GM21737 (cell line): ENCODE measurements at regions not wholly inside any gene's neighbourhood (a gene's known extent, or its start where the extent isn't known, plus 50 kb on each side); places are given as distances from the start of the nearest gene placed in this dataset.

Experiments
- ATAC-seq: cut with Tn5 transposase; IDR thresholded peaks from one replicate; pipeline ENCODE4 v1.9.1; 2021; ENCODE audit warnings: mild to moderate bottlenecking, moderate library complexity; ENCODE audit not compliant: unreplicated experiment

GRCh38 chr16:87056551-87056950, 260.6 kb downstream of the C16orf95 start:
- ATAC-seq, result no peak

DNA sequence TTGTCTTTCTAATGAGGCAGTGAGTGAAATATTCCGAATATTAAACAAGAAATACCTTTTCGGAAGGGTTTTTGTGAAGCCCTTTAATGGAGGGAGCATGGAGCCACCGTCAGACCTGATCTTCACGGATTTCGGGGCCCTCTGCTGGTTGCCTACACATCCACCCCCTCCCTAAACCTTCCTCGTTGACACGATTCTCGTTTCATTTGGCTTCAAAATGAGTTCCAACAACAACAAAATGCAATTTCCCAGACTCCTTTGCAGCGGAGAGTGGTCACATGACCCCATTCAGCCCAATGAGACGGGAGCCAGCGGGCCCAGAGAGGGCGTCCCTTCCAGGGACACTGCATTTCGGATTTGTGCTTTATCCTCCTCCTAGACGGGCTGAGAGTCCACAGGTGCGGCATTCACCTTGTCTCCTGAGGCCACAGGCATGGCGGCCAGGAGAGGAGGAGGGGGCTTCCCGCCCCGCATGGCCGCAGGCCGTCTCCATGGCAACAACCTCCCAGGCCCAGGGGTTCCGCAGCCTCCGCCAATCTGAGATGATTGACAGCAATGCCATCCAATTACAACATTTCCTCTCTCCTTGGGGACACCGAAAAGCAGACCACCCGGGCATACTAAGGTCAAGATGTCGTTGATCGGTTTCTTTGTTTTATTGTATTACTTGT, 259.8 kb downstream of the C16orf95 start:
- no peak for ATAC-seq

GRCh38 chr16:87057951-87058560, 259.1 kb downstream of the C16orf95 start:
- ATAC-seq, result no peak

DNA sequence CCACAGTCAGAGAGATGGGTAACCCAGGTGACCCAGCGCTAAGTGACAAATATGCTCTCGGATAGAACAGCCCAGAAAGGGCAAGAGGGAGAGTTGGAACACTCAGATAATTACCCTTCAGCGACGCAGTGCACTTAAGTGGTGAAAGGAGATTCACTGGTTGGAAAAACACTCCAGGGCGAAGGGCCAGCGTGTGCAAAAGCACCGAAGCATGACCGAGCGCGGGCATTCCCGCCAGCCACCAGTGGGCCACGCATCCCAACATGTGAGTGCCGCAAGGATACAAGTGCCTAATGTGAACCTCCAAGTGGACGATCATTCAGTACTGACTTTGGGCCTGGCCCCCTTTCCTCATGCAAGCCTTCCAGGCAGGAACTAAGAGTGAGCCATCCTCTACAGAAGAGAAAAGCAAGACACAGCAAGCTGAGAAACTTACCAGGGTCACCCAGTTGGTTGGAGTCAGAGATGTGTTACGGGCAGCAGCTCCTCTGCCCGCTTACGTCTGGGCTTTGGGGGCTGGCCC, 258.4 kb downstream of the C16orf95 start:
- ATAC-seq, result no peak

GRCh38 chr16:87060034-87060986, 256.9 kb downstream of the C16orf95 start:
- no peak for ATAC-seq

DNA sequence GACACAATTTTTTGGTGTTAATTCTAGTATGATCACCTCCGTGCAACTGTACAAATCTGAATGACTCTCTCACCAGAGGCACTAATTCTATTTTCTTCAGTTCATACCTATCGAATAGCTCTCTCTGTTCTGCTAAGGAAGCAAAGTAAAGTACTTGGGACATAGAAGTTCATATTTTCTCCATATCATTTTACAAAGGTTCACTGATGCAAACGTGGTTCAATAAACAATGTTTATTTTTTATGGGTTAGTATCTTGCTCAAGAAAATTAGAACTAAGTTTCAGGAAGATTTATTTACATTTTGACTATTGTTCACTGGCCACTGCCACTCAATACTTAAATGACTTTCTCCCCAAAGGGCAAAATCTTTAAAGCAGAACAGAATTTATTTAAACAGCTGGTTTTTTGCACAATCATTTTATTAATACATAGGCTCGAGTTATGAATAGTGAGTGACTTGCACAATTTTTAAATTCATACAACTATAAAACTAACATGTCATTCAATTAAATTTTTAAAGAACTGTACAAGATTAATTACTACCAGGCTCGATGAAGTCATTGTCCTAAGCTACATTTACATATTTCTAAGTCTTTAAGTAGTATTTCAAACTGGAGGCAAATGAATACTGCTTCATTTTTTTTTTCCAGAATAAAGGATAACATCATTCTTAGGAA, 255.8 kb downstream of the C16orf95 start:
- ATAC-seq, result no peak

GRCh38 chr16:87062569-87063442, 254.4 kb downstream of the C16orf95 start:
- ATAC-seq, result no peak

- ATAC-seq, result no peak
Observed at GRCh38 chr16:87063543-87063942, 253.6 kb downstream of the C16orf95 start.

GRCh38 chr16:87064731-87065445, 252.3 kb downstream of the C16orf95 start:
- ATAC-seq, result no peak

DNA sequence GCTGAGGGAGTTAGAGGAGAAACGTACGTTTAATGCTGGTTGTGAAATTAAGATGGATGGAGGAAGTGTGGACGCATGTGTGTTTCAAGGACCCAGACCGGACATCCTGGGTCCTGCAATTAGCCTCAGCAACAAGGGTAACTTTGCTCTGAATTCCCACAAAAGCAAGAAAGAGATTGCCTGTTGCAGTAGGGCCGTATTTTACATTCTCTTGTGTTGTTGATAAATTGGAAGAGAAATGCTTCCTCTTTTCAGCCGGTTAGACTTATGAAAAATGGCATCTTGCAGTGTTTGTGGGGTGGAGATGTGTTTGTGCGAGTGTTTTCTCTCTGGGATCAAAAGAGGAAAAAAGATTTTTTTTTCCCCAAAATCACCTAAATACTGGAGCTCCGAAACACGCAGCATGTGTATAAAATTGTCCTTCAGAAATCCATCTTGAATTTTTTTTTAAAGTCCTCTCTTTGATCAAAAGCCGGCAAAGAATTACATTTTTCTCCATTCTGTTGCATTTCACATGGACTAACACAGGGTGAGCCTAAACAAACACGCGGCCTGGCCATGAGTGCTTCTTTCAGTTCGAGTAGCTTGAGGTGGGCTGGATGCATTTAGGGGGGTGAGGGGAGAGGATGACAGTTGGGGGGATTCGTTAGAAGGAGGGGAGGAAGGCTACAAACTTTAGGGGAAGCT, 251.6 kb downstream of the C16orf95 start:
- ATAC-seq, result no peak

GRCh38 chr16:87066133-87067002, 250.8 kb downstream of the C16orf95 start:
- no peak for ATAC-seq

DNA sequence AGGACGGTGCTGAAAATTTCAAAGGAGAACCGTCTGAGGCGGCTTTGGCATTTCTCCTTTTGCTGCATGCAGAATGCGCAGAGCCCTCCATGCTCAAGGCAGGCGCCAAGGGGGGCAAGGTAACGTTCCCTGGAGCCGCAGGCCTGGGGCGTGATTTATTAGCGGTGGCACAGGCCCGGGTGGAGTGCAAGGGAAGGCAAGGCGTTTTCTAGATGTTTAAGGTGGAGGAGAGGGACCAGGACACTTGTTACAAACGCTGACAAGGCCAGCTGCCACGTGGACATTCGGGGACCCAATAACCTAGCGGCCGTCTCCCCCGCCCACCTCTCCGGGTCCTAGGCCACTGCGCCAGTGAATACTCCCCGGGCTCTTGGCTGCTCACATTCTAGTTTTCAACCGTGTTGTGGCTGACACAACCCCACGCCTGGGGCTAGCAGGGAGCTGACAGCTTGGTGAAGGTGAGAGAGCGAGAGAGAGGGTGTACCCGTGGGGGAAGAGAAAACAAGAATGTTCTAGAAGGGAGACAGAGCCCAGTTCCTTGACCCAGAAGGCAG, 250.1 kb downstream of the C16orf95 start:
- no peak for ATAC-seq

DNA sequence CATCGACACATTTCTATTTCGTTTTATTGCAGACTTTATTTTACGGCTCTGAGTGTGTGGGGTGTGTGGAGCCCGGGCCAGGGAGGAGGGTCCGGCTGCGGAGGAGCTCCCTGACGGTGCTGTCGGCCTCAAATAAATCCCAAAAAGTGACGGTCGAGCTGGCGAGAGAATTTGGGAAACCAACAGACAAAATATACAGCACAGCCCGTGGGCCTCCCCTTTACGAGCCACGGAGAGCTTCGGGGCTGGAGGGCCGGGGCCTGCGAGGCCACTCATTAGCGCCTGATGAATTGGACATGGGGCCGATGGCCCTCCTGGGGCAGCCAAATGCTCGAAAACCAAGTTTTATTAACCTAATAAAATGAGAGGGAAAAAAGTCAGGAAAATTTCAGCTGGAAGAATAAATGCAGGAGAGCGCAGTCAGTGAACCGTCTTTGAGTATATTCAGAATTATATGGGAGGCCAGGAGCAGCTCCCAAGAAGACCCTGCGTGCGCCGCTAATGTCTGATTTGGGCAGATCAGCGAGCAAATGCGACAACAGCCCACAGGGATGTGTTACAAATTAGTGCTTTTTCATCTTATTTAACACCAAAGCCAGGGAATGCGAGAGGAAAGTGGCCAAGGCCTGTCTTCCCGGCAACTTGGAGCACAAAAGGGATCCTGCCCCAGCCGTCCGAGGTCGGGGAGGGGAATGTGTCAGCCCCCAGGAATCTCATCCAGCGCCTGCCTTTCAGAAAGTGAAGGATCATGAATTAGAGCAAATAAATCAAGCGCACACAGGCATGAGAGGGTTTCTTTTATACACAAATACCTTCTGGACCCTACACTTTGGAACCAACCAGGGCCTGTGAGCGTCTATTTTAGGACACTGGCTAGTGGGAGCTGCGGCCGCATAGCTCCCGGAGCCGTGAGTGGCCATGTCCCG, 249.1 kb downstream of the C16orf95 start:
- ATAC-seq, result no peak

- no peak for ATAC-seq
Observed at GRCh38 chr16:87068762-87069150, 248.4 kb downstream of the C16orf95 start.

GRCh38 chr16:87070657-87071056, 246.5 kb downstream of the C16orf95 start:
- no peak for ATAC-seq

DNA sequence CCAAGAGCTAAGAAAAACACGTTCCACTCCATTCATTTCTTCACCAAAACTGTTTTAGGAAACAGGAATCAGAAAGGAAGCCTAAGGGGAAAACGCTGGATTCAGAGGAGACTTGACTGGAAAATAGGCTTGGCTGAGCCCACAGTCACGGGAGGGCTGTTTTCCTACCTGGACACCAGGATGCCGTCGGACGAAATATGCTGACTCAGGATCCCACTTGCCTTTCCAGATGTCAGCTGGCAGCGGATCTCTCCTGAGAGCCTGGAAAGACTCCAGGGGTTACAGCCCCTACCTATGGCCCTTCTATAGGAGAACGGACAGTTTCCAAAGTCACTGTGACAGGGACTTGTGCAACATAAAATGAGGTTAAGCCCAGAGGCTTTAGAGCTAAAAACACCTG, 245.1 kb downstream of the C16orf95 start:
- no peak for ATAC-seq
